ENCODE measurements at regions not wholly inside any gene's neighbourhood (a gene's known extent, or its start where the extent isn't known, plus 50 kb on each side); places are given as distances from the start of the nearest gene placed in this dataset.
"Not testable (repeated sequence)": the region's sequence is repeated elsewhere in the genome, so short reads cannot be mapped to it uniquely, and the experiment has no call there.

- DNase-seq = no peak
These were observed 157.3 kb upstream of the RUNX1 start for GRCh38 chr21:35206141-35207125.

GRCh38 chr21:35204850-35205541, 155.9 kb upstream of the RUNX1 start:
- peak; percentile 14 for DNase-seq

- DNase-seq = no peak
These were observed 155.0 kb upstream of the RUNX1 start for GRCh38 chr21:35204125-35204524.

- no peak for DNase-seq
These were observed 154.2 kb upstream of the RUNX1 start for GRCh38 chr21:35203093-35203977.

GRCh38 chr21:35202431-35202830, 153.3 kb upstream of the RUNX1 start:
- DNase-seq = no peak

- DNase-seq = no peak
These were observed 152.7 kb upstream of the RUNX1 start for GRCh38 chr21:35201799-35202198.

- DNase-seq = no peak
These were observed 152.2 kb upstream of the RUNX1 start for GRCh38 chr21:35201288-35201687.

- no peak for DNase-seq
These were observed 150.6 kb upstream of the RUNX1 start for GRCh38 chr21:35199733-35200015.

GRCh38 chr21:35198982-35199732, 150.1 kb upstream of the RUNX1 start:
- DNase-seq = no peak

GRCh38 chr21:35198565-35198964, 149.5 kb upstream of the RUNX1 start:
- no peak for DNase-seq

- no peak for DNase-seq
These were observed 148.9 kb upstream of the RUNX1 start for GRCh38 chr21:35197992-35198431.

GRCh38 chr21:35197191-35197590, 148.1 kb upstream of the RUNX1 start:
- no peak for DNase-seq

- DNase-seq = no peak
These were observed 147.0 kb upstream of the RUNX1 start for GRCh38 chr21:35196128-35196527.

GRCh38 chr21:35195232-35195631, 146.1 kb upstream of the RUNX1 start:
- no peak for DNase-seq

GRCh38 chr21:35191754-35192153, 142.7 kb upstream of the RUNX1 start:
- no peak for DNase-seq

- no peak for DNase-seq
These were observed 142.0 kb upstream of the RUNX1 start for GRCh38 chr21:35191128-35191527.

GRCh38 chr21:35190201-35190701, 141.1 kb upstream of the RUNX1 start:
- no peak for DNase-seq

- DNase-seq = no peak
These were observed 140.2 kb upstream of the RUNX1 start for GRCh38 chr21:35189077-35189863.

GRCh38 chr21:35183389-35183788, 134.3 kb upstream of the RUNX1 start:
- not testable (repeated sequence) for DNase-seq

GRCh38 chr21:35179990-35180540, 131.0 kb upstream of the RUNX1 start:
- no peak for DNase-seq

GRCh38 chr21:35178827-35179226, 129.7 kb upstream of the RUNX1 start:
- no peak for DNase-seq
